GM12874 (cell line): ENCODE measurements at regions not wholly inside any gene's neighbourhood (a gene's known extent, or its start where the extent isn't known, plus 50 kb on each side); places are given as distances from the start of the nearest gene placed in this dataset.

Experiments
- TF ChIP-seq, protein P1 (sequence below): IDR thresholded peaks from 2 replicates; pipeline ENCODE4 v1.5.1; 2011; ENCODE audit warnings: low read depth, mild to moderate bottlenecking, control low read depth, low read length, moderate library complexity; ENCODE audit not compliant: insufficient read depth

DNA sequence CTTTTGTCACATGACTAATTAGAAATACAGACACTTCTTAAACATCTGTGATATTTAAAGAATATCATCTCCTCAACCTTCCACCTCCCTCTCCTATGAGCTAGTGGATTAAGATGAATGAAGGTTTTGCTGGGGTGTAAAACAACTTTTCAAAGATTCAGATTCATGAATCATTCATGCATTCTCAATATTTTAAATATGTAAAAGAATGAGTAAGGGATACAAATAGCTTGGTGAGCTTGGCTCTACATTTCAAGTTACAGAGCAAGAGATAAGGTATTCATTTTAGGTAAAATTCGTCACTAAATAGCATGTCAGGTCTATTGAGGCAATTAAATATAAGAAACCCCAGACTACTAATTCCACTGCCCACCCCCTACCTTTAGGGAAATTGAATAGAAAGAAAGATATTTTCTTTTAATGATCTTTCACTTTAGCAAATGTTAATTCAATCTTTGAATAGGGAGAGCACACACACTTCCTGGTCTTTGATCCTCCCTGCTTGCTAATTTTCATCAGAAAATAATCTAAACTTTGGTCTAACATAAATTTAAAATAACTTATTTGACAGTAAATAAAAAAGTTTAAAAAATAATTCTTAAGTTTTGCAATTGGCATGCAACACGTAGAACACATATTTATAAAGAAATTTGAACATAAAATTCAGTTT lies 486.9 kb upstream of the ITGA1 start:
- TF ChIP-seq, protein P1, sequence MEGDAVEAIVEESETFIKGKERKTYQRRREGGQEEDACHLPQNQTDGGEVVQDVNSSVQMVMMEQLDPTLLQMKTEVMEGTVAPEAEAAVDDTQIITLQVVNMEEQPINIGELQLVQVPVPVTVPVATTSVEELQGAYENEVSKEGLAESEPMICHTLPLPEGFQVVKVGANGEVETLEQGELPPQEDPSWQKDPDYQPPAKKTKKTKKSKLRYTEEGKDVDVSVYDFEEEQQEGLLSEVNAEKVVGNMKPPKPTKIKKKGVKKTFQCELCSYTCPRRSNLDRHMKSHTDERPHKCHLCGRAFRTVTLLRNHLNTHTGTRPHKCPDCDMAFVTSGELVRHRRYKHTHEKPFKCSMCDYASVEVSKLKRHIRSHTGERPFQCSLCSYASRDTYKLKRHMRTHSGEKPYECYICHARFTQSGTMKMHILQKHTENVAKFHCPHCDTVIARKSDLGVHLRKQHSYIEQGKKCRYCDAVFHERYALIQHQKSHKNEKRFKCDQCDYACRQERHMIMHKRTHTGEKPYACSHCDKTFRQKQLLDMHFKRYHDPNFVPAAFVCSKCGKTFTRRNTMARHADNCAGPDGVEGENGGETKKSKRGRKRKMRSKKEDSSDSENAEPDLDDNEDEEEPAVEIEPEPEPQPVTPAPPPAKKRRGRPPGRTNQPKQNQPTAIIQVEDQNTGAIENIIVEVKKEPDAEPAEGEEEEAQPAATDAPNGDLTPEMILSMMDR = no peak

DNA sequence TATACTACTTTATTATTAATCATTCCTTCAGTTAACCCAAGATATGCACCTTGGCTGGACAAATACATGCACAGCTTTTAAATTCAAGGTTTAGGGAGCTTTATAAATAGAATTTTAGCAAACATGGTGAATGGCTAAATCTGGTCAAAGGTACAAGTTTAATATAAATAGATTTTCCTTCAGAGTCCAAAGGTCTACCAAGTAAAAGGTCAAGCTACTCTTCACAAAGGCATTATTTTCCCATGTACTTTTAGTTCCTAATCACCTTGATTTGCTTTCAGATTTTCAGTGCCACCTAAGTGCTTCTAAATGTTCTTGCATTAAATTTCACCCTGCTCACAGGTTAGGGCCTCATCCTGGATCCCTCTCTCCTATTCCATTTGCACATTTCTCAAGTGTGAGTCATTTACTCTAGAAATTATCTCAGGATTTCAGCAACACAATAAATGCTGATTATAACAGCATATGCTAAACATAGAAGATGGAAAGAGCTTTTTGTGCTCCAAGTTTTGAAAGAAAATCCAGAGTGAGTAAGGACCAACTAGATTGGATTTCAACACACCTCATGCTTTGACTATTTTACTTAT lies 459.4 kb upstream of the ITGA1 start:
- TF ChIP-seq, protein P1 = no peak

DNA sequence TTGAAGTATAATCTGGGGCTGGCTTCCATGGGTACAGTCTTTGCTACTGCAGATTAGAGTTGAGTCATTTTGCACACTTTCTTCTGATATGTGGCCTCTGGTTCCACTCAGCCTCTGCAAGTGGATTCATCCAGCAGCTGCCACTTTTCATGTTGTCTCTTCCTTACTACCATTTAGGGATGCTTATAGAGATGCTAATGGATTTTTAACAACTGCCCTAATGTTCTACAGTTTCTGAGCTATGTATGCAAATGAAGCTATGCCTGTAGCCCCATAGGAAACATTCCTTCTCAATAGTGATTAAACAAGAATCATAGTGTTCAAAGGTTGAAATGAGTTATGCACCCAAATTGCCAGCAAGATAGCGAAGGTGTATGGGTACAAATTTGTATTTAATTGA lies 456.0 kb upstream of the ITGA1 start:
- TF ChIP-seq, protein P1 = no peak

DNA sequence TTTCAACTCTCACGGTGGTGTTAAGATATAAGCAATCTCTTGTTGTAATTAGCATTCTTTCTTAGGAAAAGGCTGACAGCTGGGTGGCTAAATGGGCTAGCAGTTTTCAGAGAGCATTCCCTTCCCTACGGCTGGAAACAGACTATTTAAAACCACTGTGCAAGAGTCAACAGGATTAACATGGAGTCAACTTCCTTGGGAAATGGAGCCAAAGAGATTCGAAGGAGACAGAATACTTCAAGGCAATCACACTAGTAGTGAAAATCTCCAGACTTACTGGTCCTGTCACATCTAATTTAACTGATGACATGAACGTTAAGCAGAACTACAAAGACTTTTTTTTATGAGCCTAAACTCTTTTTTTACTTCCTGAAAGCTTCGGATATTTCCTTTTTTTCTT lies 453.3 kb upstream of the ITGA1 start:
- TF ChIP-seq, protein P1 = no peak

DNA sequence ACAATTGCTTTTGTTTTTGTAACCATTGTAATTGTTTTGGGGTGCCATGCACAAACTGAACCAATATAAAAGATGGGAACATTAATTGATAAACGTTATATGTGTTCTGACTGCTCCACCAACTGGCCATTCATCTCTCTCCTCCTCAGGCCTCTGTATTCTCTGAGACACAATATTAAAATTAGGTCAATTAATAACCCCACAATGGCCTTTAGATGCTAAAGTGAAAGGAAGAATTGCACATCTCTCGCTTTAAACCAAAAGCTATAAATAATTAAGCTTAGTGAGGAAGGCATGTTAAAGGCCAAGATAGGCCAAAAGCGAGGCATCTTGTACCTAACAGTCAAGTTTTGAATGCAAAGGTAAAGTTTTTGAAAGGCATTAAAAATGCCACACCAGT lies 448.4 kb upstream of the ITGA1 start:
- TF ChIP-seq, protein P1 = no peak

DNA sequence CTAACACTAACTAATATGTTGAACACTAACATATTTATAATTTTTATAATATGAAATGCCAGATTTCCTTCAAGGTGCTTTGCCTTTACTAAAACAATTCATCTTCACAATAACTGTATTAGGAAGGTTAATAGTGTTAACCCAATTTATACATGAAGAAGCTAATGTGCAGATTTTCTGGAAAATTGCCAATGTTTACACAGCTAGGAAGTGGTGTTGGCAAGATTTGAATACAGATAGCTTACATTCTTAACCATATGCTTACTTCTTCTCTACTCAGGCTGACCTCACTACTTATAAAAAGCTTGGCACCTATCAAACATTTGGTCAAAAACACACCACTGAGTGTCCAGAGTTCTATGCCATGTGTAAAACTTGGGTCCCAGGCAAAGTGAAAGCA lies 445.4 kb upstream of the ITGA1 start:
- TF ChIP-seq, protein P1 = no peak

DNA sequence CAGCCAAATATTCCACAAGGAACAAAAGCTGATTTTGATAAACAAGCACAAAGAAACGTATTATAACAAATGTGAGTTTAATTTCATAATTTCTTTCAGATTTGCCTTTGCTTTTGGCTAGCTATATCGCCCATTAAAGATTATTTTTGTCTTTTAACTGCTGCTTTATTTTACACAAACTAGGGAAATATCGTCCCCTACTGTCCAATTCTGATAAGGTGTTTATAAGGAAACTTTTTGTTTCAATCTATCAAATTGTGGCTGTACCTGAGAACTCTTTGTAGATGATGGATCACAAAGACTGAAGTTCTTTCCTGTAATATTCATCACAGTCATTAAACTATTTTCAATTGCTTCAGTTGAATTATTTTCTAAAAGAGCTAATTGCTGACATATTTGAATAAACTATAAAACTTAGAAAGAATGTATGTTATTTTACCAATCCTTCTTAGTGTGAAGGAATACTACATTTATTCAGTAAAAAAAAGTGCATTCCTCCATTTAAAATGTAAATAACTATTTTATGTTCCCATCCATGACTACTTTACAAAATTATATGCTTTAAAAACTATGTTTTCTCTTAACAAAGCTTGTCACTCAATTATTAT lies 431.3 kb upstream of the ITGA1 start:
- TF ChIP-seq, protein P1 = peak; percentile 27; the same call in 1 of the 2 replicates
